ENCODE measurements at regions not wholly inside any gene's neighbourhood (a gene's known extent, or its start where the extent isn't known, plus 50 kb on each side); places are given as distances from the start of the nearest gene placed in this dataset.

GRCh38 chr9:79115176-79115575 is 456.6 kb upstream of the TLE4 start:
- DNase-seq (ENCODE audit: low read depth): no peak
- TF ChIP-seq, protein P1, sequence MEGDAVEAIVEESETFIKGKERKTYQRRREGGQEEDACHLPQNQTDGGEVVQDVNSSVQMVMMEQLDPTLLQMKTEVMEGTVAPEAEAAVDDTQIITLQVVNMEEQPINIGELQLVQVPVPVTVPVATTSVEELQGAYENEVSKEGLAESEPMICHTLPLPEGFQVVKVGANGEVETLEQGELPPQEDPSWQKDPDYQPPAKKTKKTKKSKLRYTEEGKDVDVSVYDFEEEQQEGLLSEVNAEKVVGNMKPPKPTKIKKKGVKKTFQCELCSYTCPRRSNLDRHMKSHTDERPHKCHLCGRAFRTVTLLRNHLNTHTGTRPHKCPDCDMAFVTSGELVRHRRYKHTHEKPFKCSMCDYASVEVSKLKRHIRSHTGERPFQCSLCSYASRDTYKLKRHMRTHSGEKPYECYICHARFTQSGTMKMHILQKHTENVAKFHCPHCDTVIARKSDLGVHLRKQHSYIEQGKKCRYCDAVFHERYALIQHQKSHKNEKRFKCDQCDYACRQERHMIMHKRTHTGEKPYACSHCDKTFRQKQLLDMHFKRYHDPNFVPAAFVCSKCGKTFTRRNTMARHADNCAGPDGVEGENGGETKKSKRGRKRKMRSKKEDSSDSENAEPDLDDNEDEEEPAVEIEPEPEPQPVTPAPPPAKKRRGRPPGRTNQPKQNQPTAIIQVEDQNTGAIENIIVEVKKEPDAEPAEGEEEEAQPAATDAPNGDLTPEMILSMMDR (IDR thresholded peaks at IDR 0.05; ENCODE audit: low read depth, low read length, missing control alignments): no peak
- H3K4me3 ChIP-seq (ENCODE audit: low read depth, low read length): no peak overlapping the region

DNA sequence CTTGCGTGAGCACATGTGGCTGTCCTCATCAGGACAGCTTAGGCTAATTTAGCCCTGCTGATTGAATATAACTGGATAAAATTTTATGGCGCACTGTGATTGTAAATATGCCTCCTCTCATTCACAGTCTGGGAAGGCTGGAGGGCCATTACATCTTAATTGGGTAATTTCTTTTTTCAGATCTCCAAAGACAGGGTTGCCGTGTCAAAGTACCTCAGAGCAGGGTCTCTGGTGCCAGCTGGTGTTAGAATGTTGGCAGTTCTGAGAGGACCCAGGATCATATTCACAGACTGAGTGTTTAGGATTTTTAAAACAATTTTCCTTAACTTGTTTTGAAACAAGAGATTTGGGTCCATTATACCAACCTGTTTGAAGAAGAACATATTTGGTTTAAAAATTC is 455.7 kb upstream of the TLE4 start:
- DNase-seq (ENCODE audit: low read depth): no peak

DNA sequence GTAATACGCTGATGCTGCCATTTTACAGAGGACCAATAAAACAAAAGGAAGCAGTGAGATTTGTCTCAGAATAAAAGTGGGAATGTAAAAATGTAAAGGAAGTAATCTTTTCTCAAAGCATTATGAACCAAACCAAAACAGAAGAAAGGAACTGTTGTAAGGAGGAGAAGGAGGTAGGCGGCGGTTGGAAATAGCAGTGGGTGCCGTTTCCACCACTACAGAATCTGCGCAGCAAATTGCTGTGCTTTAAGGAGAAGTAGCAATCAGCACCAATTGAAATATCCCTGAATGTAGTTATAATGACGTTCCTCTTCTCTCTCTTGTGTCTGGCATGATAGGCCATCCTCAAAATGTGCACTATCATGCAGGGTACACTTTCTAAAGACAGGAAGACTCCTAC is 455.1 kb upstream of the TLE4 start:
- DNase-seq (ENCODE audit: low read depth): no peak
- no peak overlapping the region for H3K4me3 ChIP-seq (ENCODE audit: low read depth, low read length)
- TF ChIP-seq, protein P1 (IDR thresholded peaks at IDR 0.05; ENCODE audit: low read depth, low read length, missing control alignments): no peak

More for the DNA sequence above, 455.7 kb upstream of the TLE4 start:
- H3K4me3 ChIP-seq (ENCODE audit: low read depth, low read length): no peak overlapping the region
- TF ChIP-seq, protein P1 (IDR thresholded peaks at IDR 0.05; ENCODE audit: low read depth, low read length, missing control alignments): no peak

GRCh38 chr9:79120533-79120932 is 451.2 kb upstream of the TLE4 start:
- no peak for DNase-seq (ENCODE audit: low read depth)
- TF ChIP-seq, protein P1 (IDR thresholded peaks at IDR 0.05; ENCODE audit: low read depth, low read length, missing control alignments): no peak

GRCh38 chr9:79120941-79121340 is 450.8 kb upstream of the TLE4 start:
- no peak overlapping the region for H3K4me3 ChIP-seq (ENCODE audit: low read depth, low read length)
- TF ChIP-seq, protein P1 (IDR thresholded peaks at IDR 0.05; ENCODE audit: low read depth, low read length, missing control alignments): no peak
- DNase-seq (ENCODE audit: low read depth): no peak

More at GRCh38 chr9:79120533-79120932, 451.2 kb upstream of the TLE4 start:
- no peak overlapping the region for H3K4me3 ChIP-seq (ENCODE audit: low read depth, low read length)

GRCh38 chr9:79123415-79123814 is 448.4 kb upstream of the TLE4 start:
- TF ChIP-seq, protein P1 (IDR thresholded peaks at IDR 0.05; ENCODE audit: low read depth, low read length, missing control alignments): no peak
- no peak for DNase-seq (ENCODE audit: low read depth)
- no peak overlapping the region for H3K4me3 ChIP-seq (ENCODE audit: low read depth, low read length)

GRCh38 chr9:79127661-79128060 is 444.1 kb upstream of the TLE4 start:
- TF ChIP-seq, protein P1 (IDR thresholded peaks at IDR 0.05; ENCODE audit: low read depth, low read length, missing control alignments): no peak
- H3K4me3 ChIP-seq (ENCODE audit: low read depth, low read length): no peak overlapping the region
- DNase-seq (ENCODE audit: low read depth): no peak
